ENCODE measurements at regions not wholly inside any gene's neighbourhood (a gene's known extent, or its start where the extent isn't known, plus 50 kb on each side); places are given as distances from the start of the nearest gene placed in this dataset.

- DNase-seq (ENCODE audit: extremely low read depth in 1 of 11, low read depth in 9 of 11, low spot score in 4 of 11) = no peak
These were observed 1705.1 kb downstream of the PCDH7 start for GRCh38 chr4:32425243-32425642.

DNA sequence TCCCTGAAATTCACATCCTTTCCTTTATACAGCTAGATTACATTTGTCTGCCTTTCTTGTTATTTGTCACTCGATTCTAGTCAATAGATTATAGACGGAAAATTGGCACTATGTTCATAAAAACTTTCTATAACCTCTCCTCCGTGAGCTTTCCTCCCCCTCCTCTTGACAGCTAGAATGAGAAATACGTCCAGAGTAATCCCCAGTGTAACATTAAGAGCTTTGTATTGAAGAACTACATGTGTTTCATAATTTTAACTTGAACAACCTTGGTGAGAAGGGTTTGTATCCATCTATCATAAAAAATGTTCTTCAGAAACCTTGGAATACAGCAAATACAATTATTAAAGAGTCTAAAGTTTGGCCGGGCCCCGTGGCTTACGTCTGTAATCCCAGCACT, 1707.4 kb downstream of the PCDH7 start:
- no peak for DNase-seq (ENCODE audit: extremely low read depth in 1 of 11, low read depth in 9 of 11, low spot score in 4 of 11)

- DNase-seq (ENCODE audit: extremely low read depth in 1 of 11, low read depth in 9 of 11, low spot score in 4 of 11) = no peak
These were observed 1709.0 kb downstream of the PCDH7 start for GRCh38 chr4:32429151-32429550.

- no peak for DNase-seq (ENCODE audit: extremely low read depth in 1 of 11, low read depth in 9 of 11, low spot score in 4 of 11)
These were observed 1715.1 kb downstream of the PCDH7 start for GRCh38 chr4:32435308-32435707.

GRCh38 chr4:32436816-32437215, 1716.6 kb downstream of the PCDH7 start:
- DNase-seq (ENCODE audit: extremely low read depth in 1 of 11, low read depth in 9 of 11, low spot score in 4 of 11) = no peak

DNA sequence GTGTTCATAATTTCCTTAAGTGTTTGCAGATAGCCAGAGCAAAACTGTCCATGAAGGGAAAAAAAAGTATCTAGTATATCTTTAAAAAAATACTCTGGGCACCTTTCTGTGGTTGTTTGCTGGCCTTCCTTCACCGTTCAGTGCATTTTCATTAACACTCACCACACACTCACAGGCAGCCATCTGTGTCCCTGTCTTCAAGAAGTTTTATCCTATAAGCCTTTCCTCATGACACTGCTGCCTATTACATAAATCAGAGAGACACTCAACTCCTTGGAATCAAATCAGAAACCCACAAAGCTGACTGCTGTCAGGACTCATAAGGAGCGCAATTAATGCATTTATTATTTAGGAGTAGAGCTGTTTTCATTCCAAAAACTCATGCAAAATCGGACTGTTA, 1720.2 kb downstream of the PCDH7 start:
- DNase-seq (ENCODE audit: extremely low read depth in 1 of 11, low read depth in 9 of 11, low spot score in 4 of 11) = peak in 9 of 11 donors; percentile 3 to 45 (median 9)

- no peak for DNase-seq (ENCODE audit: extremely low read depth in 1 of 11, low read depth in 9 of 11, low spot score in 4 of 11)
These were observed 1734.3 kb downstream of the PCDH7 start for GRCh38 chr4:32454482-32454881.

DNA sequence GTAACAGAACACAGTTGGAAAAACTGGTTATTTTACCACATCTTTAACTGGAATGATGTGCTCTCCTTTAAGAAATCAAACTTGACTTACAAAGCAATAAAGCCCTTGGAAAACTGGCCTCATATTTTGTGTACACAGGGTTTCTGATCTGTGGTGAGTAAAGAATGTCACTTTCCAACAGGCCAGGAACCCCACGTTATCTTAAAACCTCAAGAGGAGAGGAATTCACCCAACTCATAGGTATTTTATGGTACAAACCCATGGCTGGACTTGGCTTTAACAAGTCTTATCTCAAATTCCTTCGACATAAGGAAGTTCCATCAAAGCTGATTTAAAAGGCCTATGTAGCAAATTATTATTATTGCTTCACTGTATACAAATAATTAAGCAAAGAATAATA, 1735.1 kb downstream of the PCDH7 start:
- DNase-seq (ENCODE audit: extremely low read depth in 1 of 11, low read depth in 9 of 11, low spot score in 4 of 11) = no peak

- no peak for DNase-seq (ENCODE audit: extremely low read depth in 1 of 11, low read depth in 9 of 11, low spot score in 4 of 11)
These were observed 1740.8 kb downstream of the PCDH7 start for GRCh38 chr4:32460972-32461371.

- no peak for DNase-seq (ENCODE audit: extremely low read depth in 1 of 11, low read depth in 9 of 11, low spot score in 4 of 11)
These were observed 1742.8 kb downstream of the PCDH7 start for GRCh38 chr4:32462944-32463343.

GRCh38 chr4:32470087-32470585, 1750.0 kb downstream of the PCDH7 start:
- no peak for DNase-seq (ENCODE audit: extremely low read depth in 1 of 11, low read depth in 9 of 11, low spot score in 4 of 11)

DNA sequence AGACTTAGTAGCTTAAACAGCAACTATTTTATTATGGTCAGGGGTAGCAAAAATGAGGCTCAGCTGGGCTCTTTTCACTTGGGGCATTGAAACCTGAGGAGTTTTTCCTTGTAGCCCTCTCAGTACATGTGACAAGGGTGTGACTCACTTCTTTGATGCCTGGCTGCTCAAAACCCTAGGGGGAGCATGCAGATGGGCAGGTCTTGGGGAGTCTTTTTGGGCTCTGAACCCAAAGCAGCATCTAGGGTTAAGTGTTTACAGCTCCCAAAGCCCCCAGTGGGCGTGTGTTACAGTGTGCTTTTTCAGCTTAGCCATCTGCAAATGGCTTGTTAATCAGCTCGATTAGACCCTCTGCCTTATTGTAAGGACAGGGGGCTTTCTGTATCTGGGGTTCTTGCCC, 1752.7 kb downstream of the PCDH7 start:
- DNase-seq (ENCODE audit: extremely low read depth in 1 of 11, low read depth in 9 of 11, low spot score in 4 of 11) = no peak

- no peak for DNase-seq (ENCODE audit: extremely low read depth in 1 of 11, low read depth in 9 of 11, low spot score in 4 of 11)
These were observed 1755.5 kb downstream of the PCDH7 start for GRCh38 chr4:32475710-32476109.

DNA sequence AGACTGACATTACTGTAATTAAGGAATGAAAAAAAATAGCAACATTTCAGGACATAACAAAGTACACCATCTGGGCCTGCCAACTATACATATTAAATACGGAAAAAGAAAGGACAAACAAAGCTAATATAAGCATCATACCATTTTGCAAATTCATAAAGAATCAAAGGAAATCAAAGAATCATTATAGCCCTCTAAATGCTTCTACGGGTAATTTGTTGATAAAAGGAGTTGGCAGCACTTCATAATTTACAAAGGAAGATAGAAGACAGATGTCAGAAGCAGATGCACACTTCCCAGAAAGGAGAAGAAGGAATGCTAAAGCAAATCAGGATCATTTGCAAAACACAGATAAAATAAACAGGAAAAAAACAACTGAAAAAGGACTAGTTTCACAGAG, 1757.3 kb downstream of the PCDH7 start:
- no peak for DNase-seq (ENCODE audit: extremely low read depth in 1 of 11, low read depth in 9 of 11, low spot score in 4 of 11)

DNA sequence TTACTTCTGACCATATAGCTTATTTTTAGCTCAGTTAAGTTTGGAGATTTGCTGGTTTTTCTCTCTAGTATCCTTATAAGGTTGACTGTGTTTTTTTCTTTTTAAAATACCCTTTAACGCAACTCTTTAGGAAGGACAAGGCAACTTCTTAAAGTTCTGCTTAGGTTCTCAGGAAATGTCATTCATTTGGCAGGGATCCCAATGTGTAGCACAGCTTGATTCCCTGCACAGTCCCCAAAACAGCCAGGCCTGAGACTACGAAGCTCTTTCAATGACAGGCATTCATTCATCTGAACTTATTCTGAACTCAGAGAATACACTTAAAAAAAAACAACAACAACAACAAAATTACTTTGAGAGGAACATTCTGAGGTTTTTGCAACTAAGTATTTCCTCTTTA, 1765.8 kb downstream of the PCDH7 start:
- DNase-seq (ENCODE audit: extremely low read depth in 1 of 11, low read depth in 9 of 11, low spot score in 4 of 11) = peak in 10 of 11 donors; percentile 4 to 43 (median 12)

DNA sequence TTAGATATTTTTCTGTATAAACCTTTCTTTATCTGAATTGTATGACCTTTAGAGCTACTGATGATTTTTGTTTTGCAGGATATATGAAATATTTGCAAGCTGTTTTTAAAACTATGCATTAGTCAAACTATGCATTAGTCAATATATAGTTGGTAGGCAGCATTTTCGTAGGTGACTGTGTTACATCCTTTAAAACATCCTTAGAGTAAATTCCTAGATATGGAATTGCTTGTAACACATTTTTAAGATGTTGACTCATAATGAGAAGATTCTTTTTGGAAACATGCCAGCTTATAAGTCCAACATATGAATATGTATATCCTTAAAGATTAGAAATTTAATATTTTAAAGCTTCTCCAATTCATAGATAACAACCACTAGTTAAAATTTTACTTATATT, 1768.5 kb downstream of the PCDH7 start:
- DNase-seq (ENCODE audit: extremely low read depth in 1 of 11, low read depth in 9 of 11, low spot score in 4 of 11) = no peak

- peak in 2 of 11 donors; percentile 3 to 7 for DNase-seq (ENCODE audit: extremely low read depth in 1 of 11, low read depth in 9 of 11, low spot score in 4 of 11)
These were observed 1779.0 kb downstream of the PCDH7 start for GRCh38 chr4:32499171-32499570.

- DNase-seq (ENCODE audit: extremely low read depth in 1 of 11, low read depth in 9 of 11, low spot score in 4 of 11) = no peak
These were observed 1783.1 kb downstream of the PCDH7 start for GRCh38 chr4:32503241-32503640.

DNA sequence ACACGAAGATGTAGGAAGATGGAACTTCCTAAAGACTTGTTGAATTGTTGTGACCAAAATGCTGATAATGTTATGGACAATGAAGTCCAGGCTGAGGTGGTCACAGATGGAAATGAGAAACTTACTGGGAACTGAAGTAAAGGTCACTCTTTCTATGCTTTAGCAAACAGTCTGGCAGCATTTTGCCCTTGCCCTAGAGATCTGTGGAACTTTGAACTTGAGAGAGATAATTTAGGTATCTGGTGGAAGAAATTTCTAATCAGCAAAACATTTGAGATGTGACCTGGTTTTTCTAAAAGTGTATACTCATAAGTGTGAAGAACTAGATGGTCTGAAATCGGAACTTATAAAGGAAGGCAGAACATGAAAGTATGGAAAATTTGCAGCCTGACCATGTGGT, 1785.9 kb downstream of the PCDH7 start:
- no peak for DNase-seq (ENCODE audit: extremely low read depth in 1 of 11, low read depth in 9 of 11, low spot score in 4 of 11)

- peak in 9 of 11 donors; percentile 6 to 28 (median 17) for DNase-seq (ENCODE audit: extremely low read depth in 1 of 11, low read depth in 9 of 11, low spot score in 4 of 11)
These were observed 1798.9 kb downstream of the PCDH7 start for GRCh38 chr4:32519060-32519459.

- no peak for DNase-seq (ENCODE audit: extremely low read depth in 1 of 11, low read depth in 9 of 11, low spot score in 4 of 11)
These were observed 1805.3 kb downstream of the PCDH7 start for GRCh38 chr4:32525420-32525819.

GRCh38 chr4:32544846-32545245, 1824.7 kb downstream of the PCDH7 start:
- DNase-seq (ENCODE audit: extremely low read depth in 1 of 11, low read depth in 9 of 11, low spot score in 4 of 11) = no peak
